ENCODE measurements at regions not wholly inside any gene's neighbourhood (a gene's known extent, or its start where the extent isn't known, plus 50 kb on each side); places are given as distances from the start of the nearest gene placed in this dataset.

DNA sequence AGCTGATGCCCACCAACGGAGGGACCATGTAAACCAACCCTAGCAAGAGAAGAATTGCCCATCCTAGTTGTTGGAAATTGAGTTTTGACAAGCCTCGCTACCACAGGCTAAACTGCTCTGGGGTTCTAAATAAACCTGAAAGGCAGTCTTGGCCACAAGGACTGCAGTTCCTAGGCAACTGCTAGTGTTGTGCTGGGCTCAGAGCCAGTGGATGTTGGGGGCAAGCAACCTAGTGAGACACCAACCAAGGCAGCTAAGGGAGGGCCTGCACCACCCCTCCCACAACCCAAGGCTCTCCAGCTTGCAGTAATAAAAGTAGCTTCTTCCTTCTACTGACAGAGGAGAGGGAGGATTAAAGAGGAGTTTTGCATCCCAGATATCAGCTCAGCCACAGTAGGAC lies 102.4 kb upstream of the PKN2 start:
- no peak for TF ChIP-seq POLR2A (IDR thresholded peaks at IDR 0.05; ENCODE audit: low read depth, low read length)
- TF ChIP-seq, protein P1, sequence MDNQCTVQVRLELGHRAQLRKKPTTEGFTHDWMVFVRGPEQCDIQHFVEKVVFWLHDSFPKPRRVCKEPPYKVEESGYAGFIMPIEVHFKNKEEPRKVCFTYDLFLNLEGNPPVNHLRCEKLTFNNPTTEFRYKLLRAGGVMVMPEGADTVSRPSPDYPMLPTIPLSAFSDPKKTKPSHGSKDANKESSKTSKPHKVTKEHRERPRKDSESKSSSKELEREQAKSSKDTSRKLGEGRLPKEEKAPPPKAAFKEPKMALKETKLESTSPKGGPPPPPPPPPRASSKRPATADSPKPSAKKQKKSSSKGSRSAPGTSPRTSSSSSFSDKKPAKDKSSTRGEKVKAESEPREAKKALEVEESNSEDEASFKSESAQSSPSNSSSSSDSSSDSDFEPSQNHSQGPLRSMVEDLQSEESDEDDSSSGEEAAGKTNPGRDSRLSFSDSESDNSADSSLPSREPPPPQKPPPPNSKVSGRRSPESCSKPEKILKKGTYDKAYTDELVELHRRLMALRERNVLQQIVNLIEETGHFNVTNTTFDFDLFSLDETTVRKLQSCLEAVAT (IDR thresholded peaks at IDR 0.05), result no peak

Measured in GM12878 (cell line).